ENCODE measurements at regions not wholly inside any gene's neighbourhood (a gene's known extent, or its start where the extent isn't known, plus 50 kb on each side); places are given as distances from the start of the nearest gene placed in this dataset.
"Not testable (repeated sequence)": the region's sequence is repeated elsewhere in the genome, so short reads cannot be mapped to it uniquely, and the experiment has no call there.

GRCh38 chr6:99668036-99668705 lies 61.5 kb downstream of the PRDM13 start:
- DNase-seq, result peak; percentile 4

GRCh38 chr6:99689916-99690685 lies 83.5 kb downstream of the PRDM13 start:
- no peak for DNase-seq

DNA sequence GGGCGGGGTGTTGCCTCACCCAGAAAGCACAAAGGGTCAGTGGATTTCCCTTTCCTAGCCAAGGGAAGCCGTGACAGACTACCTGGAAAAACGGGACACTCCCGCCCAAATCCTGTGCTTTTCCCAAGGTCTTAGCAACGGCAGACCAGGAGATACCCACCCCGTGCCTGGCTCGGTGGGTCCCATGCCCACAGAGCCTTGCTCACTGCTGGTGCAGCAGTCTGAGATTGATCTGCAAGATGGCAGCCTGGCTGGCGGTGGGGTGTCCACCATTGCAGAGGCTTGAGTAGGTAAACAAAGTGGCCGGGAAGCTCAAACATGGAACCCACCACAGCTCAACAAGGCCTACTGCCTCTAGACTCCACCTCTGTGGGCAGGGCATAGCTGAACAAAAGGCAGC lies 95.7 kb downstream of the PRDM13 start:
- not testable (repeated sequence) for DNase-seq

DNA sequence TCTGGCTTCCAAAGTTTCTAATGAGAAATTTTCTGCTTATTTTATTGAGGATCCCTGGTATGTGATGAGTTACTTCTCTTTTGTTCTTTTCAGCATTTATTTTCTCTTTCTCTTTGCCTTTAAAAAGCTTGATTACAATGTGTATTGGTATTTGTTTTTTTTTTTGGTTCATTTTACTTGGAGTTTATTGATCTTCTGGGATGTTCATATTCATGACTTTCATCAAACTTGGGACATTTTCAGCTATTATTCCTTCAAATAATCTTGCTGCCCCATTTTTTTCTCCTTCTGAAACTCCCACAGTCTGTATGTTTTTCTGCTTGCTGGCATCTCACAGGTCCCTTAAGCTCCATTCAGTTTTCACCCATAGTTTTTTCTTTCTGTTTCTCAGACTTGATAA lies 102.4 kb downstream of the PRDM13 start:
- DNase-seq, result no peak

DNA sequence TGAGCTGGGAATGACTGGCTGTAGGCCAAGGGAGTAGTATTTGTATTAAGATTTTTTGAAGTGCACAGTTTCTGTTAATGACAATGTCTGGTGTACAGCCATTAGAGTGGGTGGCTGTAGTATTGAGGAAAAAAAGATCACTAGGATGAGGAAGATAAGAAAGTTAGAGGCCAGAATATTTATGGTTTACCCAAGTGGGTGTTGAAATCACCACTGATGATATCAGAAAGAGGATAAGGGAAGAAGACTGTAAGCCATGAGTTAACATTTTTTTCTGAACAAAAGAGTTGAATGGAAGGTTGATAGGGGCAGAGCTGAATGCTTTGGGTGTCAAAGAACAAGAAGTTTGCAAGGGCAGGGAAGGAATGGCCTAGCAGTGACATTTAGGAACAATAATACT lies 104.7 kb downstream of the PRDM13 start:
- no peak for DNase-seq

DNA sequence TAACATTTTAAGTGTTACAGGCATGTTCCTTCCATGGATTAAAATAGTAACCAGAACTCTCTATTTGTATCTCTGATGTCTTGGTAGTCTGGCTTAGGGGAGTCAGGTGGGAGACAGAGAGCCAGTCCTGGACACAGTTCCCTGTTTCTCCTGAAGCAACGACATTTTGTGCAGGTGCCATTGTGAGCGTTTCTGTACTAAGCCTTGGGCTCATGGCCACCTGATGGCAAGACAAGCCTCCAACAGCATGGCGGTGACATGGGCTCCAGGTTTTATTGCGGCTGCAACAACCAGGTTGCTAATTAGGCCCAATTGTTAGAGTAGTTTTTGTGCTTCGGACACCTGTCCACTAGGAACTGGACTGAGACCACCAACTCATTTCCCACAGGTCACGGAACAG lies 105.3 kb downstream of the PRDM13 start:
- no peak for DNase-seq

- DNase-seq, result no peak
Observed at GRCh38 chr6:99712519-99712918, 105.9 kb downstream of the PRDM13 start.

DNA sequence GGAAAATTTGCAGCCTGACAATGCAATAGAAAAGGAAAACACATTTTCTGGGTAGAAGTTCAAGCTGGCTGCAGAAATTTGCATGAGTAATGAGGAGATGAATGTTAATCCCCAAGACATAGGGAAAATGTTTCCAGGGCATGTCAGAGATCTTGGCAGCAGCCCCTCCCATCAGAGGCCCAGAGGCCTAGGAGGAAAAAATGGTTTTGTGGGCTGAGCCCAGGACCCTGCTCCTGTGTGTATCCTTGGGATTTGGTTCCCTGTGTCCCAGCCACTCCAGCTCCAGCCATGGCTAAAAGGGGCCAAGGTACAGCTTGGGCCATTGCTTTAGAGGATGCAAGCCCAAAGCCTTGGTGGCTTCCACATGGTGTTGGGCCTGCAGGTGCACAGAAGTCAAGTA lies 115.4 kb downstream of the PRDM13 start:
- DNase-seq, result not testable (repeated sequence)

DNA sequence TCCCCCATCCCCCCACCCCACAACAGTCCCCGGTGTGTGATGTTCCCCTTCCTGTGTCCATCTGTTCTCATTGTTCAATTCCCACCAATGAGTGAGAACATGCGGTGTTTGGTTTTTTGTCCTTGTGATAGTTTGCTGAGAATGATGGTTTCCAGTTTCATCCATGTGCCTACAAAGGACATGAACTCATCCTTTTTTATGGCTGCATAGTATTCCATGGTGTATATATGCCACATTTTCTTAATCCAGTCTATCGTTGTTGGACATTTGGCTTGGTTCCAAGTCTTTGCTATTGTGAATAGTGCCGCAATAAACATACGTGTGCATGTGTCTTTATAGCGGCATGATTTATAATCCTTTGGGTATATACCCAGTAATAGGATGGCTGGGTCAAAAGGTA lies 123.6 kb downstream of the PRDM13 start:
- not testable (repeated sequence) for DNase-seq

- no peak for DNase-seq
Observed at GRCh38 chr6:99736302-99736701, 129.7 kb downstream of the PRDM13 start.

DNA sequence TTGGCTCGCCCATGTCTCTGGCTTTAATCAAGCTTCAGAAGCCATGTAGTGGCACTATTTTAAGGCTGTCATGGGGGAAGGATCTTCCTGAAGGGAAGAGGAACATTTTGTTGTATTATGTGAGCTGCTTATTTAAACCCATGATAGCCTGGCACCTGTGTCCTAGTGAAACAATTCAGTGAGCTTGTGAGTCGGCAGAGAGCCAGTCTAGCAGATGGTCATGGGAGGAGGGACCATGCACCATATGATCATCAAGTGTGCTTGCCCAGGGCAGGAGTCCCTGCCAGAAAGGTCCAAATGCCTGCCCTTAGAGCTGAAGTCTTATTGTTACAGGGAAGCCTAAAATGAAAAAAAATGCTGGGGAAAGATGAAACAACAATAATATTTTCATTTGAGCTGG lies 132.9 kb downstream of the PRDM13 start:
- DNase-seq, result peak in 1 of 2 experiments; percentile 7

- no peak for DNase-seq
Observed at GRCh38 chr6:99741092-99741491, 134.5 kb downstream of the PRDM13 start.

DNA sequence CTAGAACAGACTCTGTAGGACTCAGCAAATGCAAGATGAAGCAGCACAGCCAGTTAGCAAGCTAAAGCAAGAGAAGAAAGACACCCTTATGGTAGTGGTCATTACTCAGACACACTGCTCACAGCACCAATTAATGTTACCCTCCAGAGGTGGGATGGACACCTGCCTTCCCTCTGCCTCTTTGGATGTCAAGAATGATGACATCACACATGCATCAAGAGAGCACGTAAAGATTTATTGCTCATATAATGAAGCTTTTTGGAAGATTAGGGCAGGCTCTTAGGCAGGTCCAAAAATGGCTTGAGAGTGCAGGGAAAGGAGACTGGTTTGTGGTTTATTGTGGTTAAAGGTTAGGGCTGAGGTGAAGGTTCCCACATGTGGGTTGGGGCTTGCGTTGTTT lies 137.0 kb downstream of the PRDM13 start:
- DNase-seq, result no peak

DNA sequence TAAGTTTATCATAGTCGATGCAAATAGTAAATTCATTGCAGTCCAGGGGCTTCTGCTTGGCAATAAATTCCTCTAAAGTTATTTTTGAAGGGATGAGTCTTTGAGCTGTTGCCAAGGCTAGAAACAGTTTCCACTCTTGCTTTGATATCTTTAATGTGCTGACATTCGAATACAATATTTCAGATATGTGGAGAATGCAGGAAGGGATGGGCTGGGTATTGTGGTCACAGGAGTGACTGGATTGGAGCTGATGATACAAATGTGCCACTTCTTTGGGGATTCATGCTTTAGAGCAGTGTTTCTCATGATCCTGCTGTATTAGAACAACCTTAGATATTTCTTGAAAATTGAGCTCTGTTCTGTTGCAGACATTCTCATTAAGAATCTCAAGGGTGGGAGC lies 139.0 kb downstream of the PRDM13 start:
- no peak for DNase-seq

DNA sequence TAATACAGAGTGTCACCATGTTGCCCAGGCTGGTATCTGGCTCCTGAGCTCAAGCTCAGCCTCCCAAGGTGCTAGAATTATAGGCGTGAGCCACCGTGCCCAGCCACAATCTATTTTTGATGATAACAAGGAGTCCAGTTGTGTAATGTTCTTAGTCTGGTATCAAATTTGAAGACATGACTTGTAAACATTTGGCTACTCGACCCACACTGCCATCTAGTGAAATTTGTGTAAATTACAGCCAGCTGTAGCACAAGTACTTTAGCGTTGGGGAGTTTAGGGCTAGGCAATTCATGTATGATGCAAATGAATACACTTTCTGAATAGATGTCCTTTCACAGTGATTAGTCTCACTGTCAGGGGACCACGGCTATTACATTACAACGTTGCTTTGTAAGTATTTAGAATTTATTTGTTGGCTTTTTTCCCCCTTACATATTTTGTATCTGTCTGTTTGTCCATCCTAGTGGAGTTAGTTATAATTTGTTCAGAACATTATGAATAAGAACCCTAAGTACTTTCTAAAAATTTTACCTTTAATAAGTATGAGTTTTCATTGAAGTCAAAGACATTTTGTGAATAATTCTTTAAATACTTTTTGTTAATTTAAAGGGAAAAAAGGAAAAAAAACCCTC lies 139.7 kb downstream of the PRDM13 start:
- DNase-seq, result peak; percentile 52 to 69

DNA sequence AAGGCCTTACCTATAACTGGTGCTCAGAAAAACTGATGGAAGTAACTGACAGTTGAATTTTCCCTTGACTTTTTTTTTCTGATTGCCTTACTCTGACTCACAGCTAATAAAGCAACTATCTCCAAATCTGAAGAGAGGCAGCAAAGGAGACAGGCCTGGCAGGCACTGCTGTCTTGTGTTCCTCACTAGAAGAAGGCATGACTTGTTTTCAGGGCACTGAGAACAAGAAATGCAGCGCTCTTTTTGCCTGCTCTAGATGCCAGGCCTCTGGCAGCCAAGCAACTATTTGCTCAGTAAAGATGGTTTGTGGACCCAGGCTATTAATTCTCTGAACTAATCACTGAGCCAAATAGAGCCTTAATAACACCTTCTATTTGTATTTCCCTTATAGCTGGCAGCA lies 155.1 kb downstream of the PRDM13 start:
- peak in 1 of 2 experiments; percentile 14 for DNase-seq

GRCh38 chr6:99768166-99768565 lies 161.5 kb downstream of the PRDM13 start:
- no peak for DNase-seq

DNA sequence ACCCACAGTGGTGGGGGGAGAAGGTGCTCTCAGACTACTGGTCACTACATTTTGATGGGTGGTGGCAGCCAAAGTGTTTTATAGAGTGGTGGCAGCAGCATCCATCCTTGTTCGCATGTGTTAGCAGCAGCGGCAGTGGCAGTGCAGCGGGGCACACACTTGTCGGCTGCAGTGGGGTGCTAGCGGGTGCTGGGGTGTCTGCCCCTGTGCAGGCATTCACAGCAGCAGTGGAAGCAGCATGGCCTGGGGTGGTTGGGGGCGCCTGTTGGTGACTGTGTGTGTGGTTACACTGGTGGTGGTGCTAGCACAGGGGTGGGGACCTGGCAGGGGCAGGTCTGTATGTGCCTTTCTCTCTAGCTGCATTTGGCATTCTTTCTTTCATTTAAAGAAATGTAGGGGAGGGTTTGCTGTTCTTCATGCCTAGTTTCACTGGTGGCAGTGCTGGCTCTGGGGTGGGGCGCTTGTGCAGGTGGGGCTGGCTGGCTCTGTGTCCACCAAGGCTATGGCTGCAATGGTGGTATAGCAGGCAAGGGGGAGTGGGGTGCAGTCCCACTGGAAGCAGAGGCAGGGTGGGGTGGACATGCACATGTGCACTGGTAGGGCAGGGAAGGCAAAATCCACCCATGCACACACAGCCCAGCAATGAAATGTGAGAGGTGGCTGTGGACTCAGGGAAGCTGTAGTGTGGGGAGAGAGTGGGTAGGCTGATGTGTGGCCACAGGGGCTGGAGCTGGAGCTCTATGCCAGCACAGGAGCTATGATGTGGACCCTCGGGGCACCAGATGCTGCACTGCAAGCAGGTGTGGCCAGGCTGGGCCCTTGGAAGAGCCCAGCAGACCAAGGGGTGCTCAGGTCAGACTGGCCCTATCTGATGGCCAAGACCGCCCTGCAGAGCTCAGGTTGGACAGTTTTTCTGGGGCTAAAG lies 173.3 kb downstream of the PRDM13 start:
- no peak for DNase-seq

DNA sequence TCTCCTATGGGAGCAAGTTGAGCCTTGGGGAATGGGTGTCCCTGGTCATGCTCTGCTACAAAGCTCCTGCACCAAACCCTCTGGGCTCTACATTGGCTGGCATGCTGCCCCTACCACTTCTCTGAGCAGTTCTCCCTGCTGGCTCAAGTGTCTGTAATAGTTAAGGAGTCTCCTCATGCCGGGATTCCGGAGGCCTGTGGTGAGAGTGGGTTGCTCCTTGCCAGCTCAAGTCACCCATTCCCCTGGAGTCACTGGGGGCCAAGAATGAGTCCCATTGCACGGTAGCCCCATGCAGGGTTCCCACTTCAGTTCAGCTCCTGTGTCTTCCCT lies 173.9 kb downstream of the PRDM13 start:
- DNase-seq, result no peak

- DNase-seq, result no peak
Observed at GRCh38 chr6:99789767-99790166, 183.1 kb downstream of the PRDM13 start.

DNA sequence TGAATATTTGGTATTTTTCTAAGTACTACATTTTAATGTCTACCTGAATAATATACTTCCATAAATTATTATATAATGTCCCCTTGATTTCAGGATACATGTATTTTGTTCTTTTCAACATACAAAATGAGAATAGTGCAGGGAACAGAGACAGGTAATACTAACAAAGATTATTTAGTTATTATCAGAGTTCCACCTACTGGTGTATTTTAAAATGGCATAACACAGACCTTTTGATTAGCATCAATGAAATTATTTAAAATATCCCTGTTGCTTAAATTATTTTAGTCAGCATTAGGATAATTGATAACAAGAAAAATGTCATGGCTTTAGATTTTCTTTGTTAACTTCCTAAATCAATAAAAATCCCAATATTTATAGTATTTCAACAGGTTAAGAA lies 184.0 kb downstream of the PRDM13 start:
- DNase-seq, result no peak

DNA sequence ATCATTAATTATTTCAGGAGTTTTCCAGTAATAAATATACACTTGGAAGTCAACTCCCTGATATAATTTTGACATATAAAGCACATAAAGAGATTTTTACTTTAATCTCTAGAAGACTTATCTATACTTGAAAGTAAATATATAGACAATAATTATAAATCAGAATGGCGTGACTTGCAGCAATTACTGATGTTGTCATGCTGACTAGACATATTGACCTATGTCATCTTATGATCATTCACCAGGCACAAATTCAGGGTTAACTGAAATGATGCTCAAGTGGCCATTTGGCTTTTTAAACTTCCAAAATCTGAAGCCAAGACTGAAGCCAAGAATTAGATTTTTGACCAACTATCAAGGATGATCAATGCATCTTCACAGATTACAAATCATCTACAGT lies 192.2 kb downstream of the MCHR2 start:
- DNase-seq, result no peak

- no peak for DNase-seq
Observed at GRCh38 chr6:99802396-99803031, 191.5 kb downstream of the MCHR2 start.
